DOHH2 (cell line): ENCODE measurements at regions not wholly inside any gene's neighbourhood (a gene's known extent, or its start where the extent isn't known, plus 50 kb on each side); places are given as distances from the start of the nearest gene placed in this dataset.

ENCODE experiments used
- H3F3A ChIP-seq: fragments of 200-600 bp; sonication (generic), shearing (Covaris generic); 2 replicates; pipeline ENCODE4 v1.6.0; 2016; ENCODE audit warnings: antibody characterized with exemption, mild to moderate bottlenecking; ENCODE audit not compliant: control insufficient read depth, insufficient read depth
- H3K27ac ChIP-seq: fragments of 200-600 bp; sonication (generic); 2 replicates; pipeline ENCODE4 v1.5.1; 2014; ENCODE audit warnings: low read depth, mild to moderate bottlenecking, low read length, moderate library complexity
- H3K27me3 ChIP-seq: fragments of 200-600 bp; sonication (generic); 2 replicates; pipeline ENCODE4 v1.6.1; 2014; ENCODE audit warnings: mild to moderate bottlenecking, low read length, mixed read lengths; ENCODE audit not compliant: control insufficient read depth
- H3K36me3 ChIP-seq: fragments of 200-600 bp; sonication (generic); 2 replicates; pipeline ENCODE4 v1.6.1; 2014; ENCODE audit warnings: mild to moderate bottlenecking, low read length, moderate library complexity, mixed read lengths; ENCODE audit not compliant: control insufficient read depth
- H3K4me1 ChIP-seq: fragments of 200-600 bp; sonication (generic); 2 replicates; pipeline ENCODE4 v1.6.1; 2014; ENCODE audit warnings: mild to moderate bottlenecking, low read length, mixed read lengths; ENCODE audit not compliant: control insufficient read depth
- H3K4me2 ChIP-seq: fragments of 200-600 bp; sonication (generic); 2 replicates; pipeline ENCODE4 v1.6.0; 2014; ENCODE audit warnings: mild to moderate bottlenecking, low read length, moderate library complexity
- H3K4me3 ChIP-seq: fragments of 200-600 bp; sonication (generic); 2 replicates; pipeline ENCODE4 v1.5.1; 2014; ENCODE audit warnings: mild to moderate bottlenecking, low read length, mixed read lengths
- H3K79me2 ChIP-seq: fragments of 200-600 bp; sonication (generic); 2 replicates; pipeline ENCODE4 v1.6.1; 2014; ENCODE audit warnings: mild to moderate bottlenecking, low read length, mixed read lengths; ENCODE audit not compliant: control insufficient read depth
- H3K9me2 ChIP-seq: fragments of 200-600 bp; sonication (generic); replicated peaks from 2 replicates; pipeline ENCODE4 v1.6.1; 2014; ENCODE audit warnings: mild to moderate bottlenecking, low read length, mixed read lengths; ENCODE audit not compliant: control insufficient read depth
- H3K9me3 ChIP-seq: fragments of 200-600 bp; sonication (generic); 2 replicates; pipeline ENCODE4 v1.6.1; 2014; ENCODE audit warnings: antibody characterized with exemption, low read length, mixed read lengths; ENCODE audit not compliant: control insufficient read depth, insufficient read depth
- H4K20me1 ChIP-seq: fragments of 200-600 bp; sonication (generic); 2 replicates; pipeline ENCODE4 v1.6.0; 2014; ENCODE audit warnings: low read depth, mild to moderate bottlenecking, antibody characterized with exemption, low read length, moderate library complexity; ENCODE audit not compliant: control insufficient read depth, insufficient read depth
- CTCF ChIP-seq: fragments of 200-600 bp; sonication (generic); IDR thresholded peaks from one replicate; pipeline ENCODE4 v1.5.1; 2014; ENCODE audit warnings: antibody characterized with exemption, mild to moderate bottlenecking, low read depth, low read length; ENCODE audit not compliant: poor library complexity, severe bottlenecking
- EZH2phosphoT487 ChIP-seq: fragments of 200-600 bp; sonication (generic); IDR thresholded peaks from 2 replicates; pipeline ENCODE4 v1.6.1; 2017; ENCODE audit warnings: borderline replicate concordance, mild to moderate bottlenecking, antibody characterized with exemption, low read length, moderate library complexity, mixed read lengths

DNA sequence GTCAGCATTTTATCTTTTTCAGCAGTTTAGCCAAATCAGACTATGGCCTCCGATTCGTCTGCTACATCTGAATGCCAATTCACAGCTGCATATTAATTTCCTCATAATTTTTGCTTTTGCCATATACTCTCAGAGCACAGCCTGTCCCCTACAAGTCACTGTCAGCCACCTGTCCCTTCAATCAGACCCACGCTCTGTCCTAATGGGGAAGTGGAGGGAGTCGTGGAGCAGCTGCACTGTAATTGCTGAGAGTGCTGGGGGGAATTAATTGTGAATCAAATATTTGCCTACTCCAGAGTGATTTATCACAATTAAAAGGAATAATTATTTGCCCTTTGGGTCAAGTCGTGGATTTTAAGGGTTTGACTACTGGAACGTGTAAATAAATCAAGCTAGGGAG is 75.5 kb downstream of the EBLN2 start:
- no peaks in the 10 kb centered on the region for H3K79me2 ChIP-seq
- H3K27me3 ChIP-seq = 0 out of 2 replicates have a peak, but pooled peaks cover 4% of the 10 kb centered on the region

GRCh38 chr3:73137736-73138403 is 76.4 kb downstream of the EBLN2 start:
- Histone ChIP-seq H3K9me2 (no peaks in the 10 kb centered on the region), H3K27me3 (no peaks in the 10 kb centered on the region), H3K4me1 (no peaks in the 10 kb centered on the region), H3K27ac (no peak overlapping the region), H3K79me2 (no peaks in the 10 kb centered on the region), H4K20me1 (no peaks in the 10 kb centered on the region), H3K4me2 (no peak overlapping the region), H3K36me3 (no peaks in the 10 kb centered on the region), H3K9me3 (no peaks in the 10 kb centered on the region), H3F3A (no peaks in the 10 kb centered on the region), H3K4me3 (no peak overlapping the region)
- TF ChIP-seq EZH2phosphoT487 = no peak
- TF ChIP-seq CTCF = no peak

More for the DNA sequence above, 75.5 kb downstream of the EBLN2 start:
- H3K4me1 ChIP-seq = no peaks in the 10 kb centered on the region
- TF ChIP-seq CTCF (no peak), EZH2phosphoT487 (no peak)
- no peaks in the 10 kb centered on the region for H3F3A ChIP-seq
- H4K20me1 ChIP-seq = no peaks in the 10 kb centered on the region
- H3K9me3 ChIP-seq = no peaks in the 10 kb centered on the region
- H3K27ac ChIP-seq = no peak overlapping the region
- no peak overlapping the region for H3K4me2 ChIP-seq
- no peaks in the 10 kb centered on the region for H3K9me2 ChIP-seq
- H3K4me3 ChIP-seq = no peak overlapping the region
- H3K36me3 ChIP-seq = no peaks in the 10 kb centered on the region

- H3K27ac ChIP-seq = no peak overlapping the region
- no peak overlapping the region for H3K4me3 ChIP-seq
- H3K9me3 ChIP-seq = no peaks in the 10 kb centered on the region
- no peaks in the 10 kb centered on the region for H4K20me1 ChIP-seq
- H3K4me2 ChIP-seq = no peak overlapping the region
- H3K4me1 ChIP-seq = no peaks in the 10 kb centered on the region
- no peaks in the 10 kb centered on the region for H3K9me2 ChIP-seq
- H3F3A ChIP-seq = no peaks in the 10 kb centered on the region
- H3K36me3 ChIP-seq = no peaks in the 10 kb centered on the region
- no peak for TF ChIP-seq EZH2phosphoT487
- no peak for TF ChIP-seq CTCF
- no peaks in the 10 kb centered on the region for H3K27me3 ChIP-seq
- H3K79me2 ChIP-seq = no peaks in the 10 kb centered on the region
Observed at GRCh38 chr3:73140772-73141442, 79.4 kb downstream of the EBLN2 start.
